Natural killer cell treated with Interleukin-12 subunit alpha and Interleukin-12 subunit beta and Interleukin-15 and Interleukin-18, amount 100 ng/mL, for 72 hours (primary cell): ENCODE measurements at regions not wholly inside any gene's neighbourhood (a gene's known extent, or its start where the extent isn't known, plus 50 kb on each side); places are given as distances from the start of the nearest gene placed in this dataset.

Experiments used
- ATAC-seq, 2 donors: fragments of 150-1000 bp; cut with Tn5 transposase in 1 of 2; sonication (Bioruptor Pico), chemical (Tn5 transposase) in 1 of 2; 2 replicates each; pipeline ENCODE4 v1.10.0; 2021
- DNase-seq: peaks from one replicate; pipeline ENCODE4 v3.0.0; 2022; ENCODE audit warnings: low spot score
- H3K27ac Mint-ChIP-seq, 2 donors: 1 replicate in 1 of 2; 2 replicates in 1 of 2; pipeline ENCODE4 v1.8.0; 2022; ENCODE audit warnings: mixed read lengths in 2 of 2, mild to moderate bottlenecking in 1 of 2, moderate library complexity in 1 of 2
- H3K27me3 Mint-ChIP-seq, 2 donors: 1 replicate in 1 of 2; 2 replicates in 1 of 2; pipeline ENCODE4 v1.8.0; 2022; ENCODE audit warnings: mixed read lengths in 2 of 2
- H3K36me3 Mint-ChIP-seq: one replicate; pipeline ENCODE4 v1.8.0; 2022; ENCODE audit warnings: mixed read lengths
- H3K4me1 Mint-ChIP-seq, 2 donors: 1 replicate in 1 of 2; 2 replicates in 1 of 2; pipeline ENCODE4 v1.8.0; 2022; ENCODE audit warnings: low read depth in 2 of 2, mixed read lengths in 2 of 2, mild to moderate bottlenecking in 1 of 2
- H3K4me3 Mint-ChIP-seq: one replicate; pipeline ENCODE4 v1.8.0; 2022; ENCODE audit warnings: mixed read lengths
- H3K9me3 Mint-ChIP-seq: 2 replicates; pipeline ENCODE4 v1.8.0; 2022; ENCODE audit warnings: mixed read lengths

DNA sequence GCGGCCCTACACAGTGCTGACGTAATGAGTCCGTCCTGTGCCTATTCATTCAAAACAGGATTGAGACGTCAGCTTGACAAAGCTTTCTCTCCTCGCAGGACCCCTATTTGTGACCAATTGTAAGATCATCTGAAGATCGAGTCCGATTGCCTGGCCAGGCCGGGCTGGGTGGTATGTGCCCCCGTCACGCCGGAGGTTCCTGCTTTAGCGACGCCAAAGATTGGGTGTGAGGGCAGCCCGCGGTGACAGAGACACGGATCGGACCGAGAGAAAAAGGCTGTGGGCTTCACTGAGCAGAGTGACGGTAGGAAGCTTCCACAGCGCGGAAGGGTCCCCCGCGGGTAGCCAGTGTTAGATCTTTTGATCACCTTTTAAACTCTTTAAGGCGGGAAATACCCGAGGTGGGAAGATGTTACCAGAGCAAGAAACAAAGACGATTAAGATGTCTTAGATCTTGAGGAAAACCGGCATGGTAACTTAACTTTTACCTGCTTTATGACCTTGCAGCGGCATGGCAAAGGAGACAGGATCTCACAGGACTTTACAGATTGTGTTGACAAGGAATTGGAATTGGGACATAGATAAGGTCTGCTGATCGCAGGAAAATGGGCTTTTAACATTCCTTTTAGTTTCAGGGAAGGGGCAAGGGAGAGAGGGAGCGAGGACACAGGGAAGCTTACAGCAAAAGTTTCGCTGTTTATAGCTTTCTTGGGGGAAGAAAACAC is 220.0 kb downstream of the METTL4 start:
- no peaks in the 10 kb centered on the region for H3K9me3 Mint-ChIP-seq
- no peak overlapping the region for H3K4me3 Mint-ChIP-seq
- no peak overlapping the region for H3K27ac Mint-ChIP-seq
- no peaks in the 10 kb centered on the region for H3K4me1 Mint-ChIP-seq
- H3K36me3 Mint-ChIP-seq: no peaks in the 10 kb centered on the region
- DNase-seq: no peak
- ATAC-seq: no peak
- peaks cover 0 to 21% of the 10 kb centered on the region in 2 donors for H3K27me3 Mint-ChIP-seq

DNA sequence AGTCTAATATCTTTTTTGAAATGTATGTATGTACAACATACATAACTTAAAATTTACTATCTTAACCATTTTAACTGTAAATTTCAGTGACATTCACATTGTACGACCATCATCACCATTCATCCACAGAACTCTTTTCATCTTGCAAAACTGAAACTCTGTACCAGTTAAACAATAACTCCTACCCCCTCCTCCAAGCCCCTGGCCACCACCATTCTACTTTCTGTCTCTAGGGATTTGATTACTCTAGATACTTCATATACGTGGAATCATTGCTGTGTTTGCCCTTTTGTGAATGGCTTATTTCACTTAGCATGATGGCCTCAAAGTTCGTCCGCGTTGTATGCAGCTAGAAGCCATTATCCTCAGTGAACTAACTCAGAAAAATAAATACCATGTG is 217.0 kb downstream of the METTL4 start:
- no peaks in the 10 kb centered on the region for H3K9me3 Mint-ChIP-seq
- H3K27me3 Mint-ChIP-seq: peaks cover 5 to 28% of the 10 kb centered on the region in 2 donors
- no peaks in the 10 kb centered on the region for H3K36me3 Mint-ChIP-seq
- DNase-seq: no peak
- H3K27ac Mint-ChIP-seq: no peak overlapping the region
- ATAC-seq: no peak
- H3K4me3 Mint-ChIP-seq: no peak overlapping the region
- H3K4me1 Mint-ChIP-seq: no peaks in the 10 kb centered on the region

DNA sequence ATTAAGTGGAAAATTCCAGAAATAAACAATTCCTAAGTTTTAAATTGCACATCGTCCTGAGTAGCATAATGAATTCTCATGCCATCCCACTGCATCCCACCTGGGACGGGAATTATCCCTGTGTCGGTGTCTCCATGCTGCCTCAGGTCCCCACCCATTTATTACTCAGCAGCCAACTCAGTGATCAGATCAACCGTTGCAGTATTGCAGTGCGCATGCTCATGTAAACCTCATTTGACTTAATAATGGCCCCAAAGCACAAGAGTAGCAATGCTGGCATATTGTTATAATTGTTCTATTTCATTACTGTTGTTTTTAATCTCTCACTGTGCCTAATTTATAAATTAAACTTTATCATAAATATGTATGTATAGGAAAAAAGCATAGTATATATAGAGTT is 214.4 kb downstream of the METTL4 start:
- no peaks in the 10 kb centered on the region for H3K36me3 Mint-ChIP-seq
- ATAC-seq (no peak), DNase-seq (no peak)
- H3K27me3 Mint-ChIP-seq: peaks cover 5 to 15% of the 10 kb centered on the region in 2 donors
- no peaks in the 10 kb centered on the region for H3K4me1 Mint-ChIP-seq
- no peaks in the 10 kb centered on the region for H3K9me3 Mint-ChIP-seq
- H3K4me3 Mint-ChIP-seq: no peak overlapping the region
- no peak overlapping the region for H3K27ac Mint-ChIP-seq

DNA sequence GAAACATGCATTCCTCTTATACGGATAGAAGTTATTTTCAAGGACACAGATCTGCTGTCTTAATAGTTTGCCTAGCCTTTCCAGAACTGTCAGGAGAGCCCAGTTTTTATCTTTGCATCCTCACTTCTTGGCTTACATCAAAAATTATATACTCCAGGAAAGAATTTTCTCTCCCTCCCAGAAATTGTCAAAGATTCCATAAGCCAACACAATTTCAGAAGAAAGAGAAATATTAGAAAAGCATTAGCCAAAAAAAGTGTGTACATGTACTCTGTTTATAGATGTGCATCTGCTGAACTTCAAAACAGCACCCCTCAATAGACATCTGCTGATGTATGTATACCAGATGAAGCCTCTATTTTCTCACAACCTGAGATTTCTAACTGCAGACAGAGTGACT is 210.4 kb downstream of the METTL4 start:
- no peak overlapping the region for H3K4me3 Mint-ChIP-seq
- no peaks in the 10 kb centered on the region for H3K4me1 Mint-ChIP-seq
- peaks cover 5 to 7% of the 10 kb centered on the region in 2 donors for H3K27me3 Mint-ChIP-seq
- H3K27ac Mint-ChIP-seq: no peak overlapping the region
- H3K36me3 Mint-ChIP-seq: no peaks in the 10 kb centered on the region
- ATAC-seq (no peak), DNase-seq (no peak)
- H3K9me3 Mint-ChIP-seq: no peaks in the 10 kb centered on the region

DNA sequence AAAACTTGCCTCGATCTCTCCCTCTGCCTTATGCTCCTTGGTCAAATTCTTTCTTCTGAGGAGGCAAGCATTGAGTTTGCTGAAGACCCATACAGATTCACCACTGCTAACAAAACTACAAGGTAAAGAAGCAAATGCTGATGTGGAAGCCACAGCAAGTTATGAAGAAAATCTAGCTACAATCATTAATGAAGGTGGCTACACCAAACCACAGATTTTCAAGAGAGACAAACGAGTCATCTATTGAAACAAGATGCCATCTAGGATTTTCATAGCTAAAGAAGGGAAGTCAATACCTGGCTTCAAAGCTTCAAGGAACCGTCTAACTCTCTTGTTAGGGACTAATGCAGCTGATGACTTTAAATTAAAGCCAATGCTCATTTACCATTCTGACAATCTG is 203.2 kb downstream of the METTL4 start:
- DNase-seq: no peak
- H3K36me3 Mint-ChIP-seq: no peaks in the 10 kb centered on the region
- no peak overlapping the region for H3K27ac Mint-ChIP-seq
- no peaks in the 10 kb centered on the region for H3K4me1 Mint-ChIP-seq
- ATAC-seq: no peak
- peaks cover 0 to 5% of the 10 kb centered on the region in 2 donors for H3K27me3 Mint-ChIP-seq
- H3K4me3 Mint-ChIP-seq: no peak overlapping the region
- H3K9me3 Mint-ChIP-seq: no peaks in the 10 kb centered on the region

DNA sequence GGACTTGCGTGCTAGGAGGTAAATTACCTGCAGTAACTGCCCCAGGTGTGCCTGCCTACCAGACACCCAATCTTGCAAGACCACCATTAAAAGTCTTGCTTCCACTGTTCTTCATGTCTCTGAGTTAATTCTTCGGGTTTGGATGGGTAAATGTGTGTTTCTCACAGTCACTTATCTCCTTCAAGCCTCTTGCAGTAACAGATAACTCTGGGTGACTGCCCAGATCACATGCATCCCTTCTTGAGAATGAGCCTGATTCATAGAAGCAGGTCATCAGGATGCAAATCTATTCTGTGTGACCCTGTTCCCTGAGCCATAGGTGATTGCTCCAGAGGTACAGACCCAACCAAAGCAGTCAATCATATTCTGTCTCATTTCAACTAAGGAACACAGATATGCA is 194.6 kb downstream of the METTL4 start:
- Mint-ChIP-seq H3K27me3 (peaks cover 6 to 33% of the 10 kb centered on the region in 2 donors), H3K36me3 (peaks cover 4% of the 10 kb centered on the region), H3K27ac (no peak overlapping the region), H3K4me1 (no peaks in the 10 kb centered on the region), H3K9me3 (peaks cover 8% of the 10 kb centered on the region), H3K4me3 (no peak overlapping the region)
- ATAC-seq: no peak
- DNase-seq: no peak

DNA sequence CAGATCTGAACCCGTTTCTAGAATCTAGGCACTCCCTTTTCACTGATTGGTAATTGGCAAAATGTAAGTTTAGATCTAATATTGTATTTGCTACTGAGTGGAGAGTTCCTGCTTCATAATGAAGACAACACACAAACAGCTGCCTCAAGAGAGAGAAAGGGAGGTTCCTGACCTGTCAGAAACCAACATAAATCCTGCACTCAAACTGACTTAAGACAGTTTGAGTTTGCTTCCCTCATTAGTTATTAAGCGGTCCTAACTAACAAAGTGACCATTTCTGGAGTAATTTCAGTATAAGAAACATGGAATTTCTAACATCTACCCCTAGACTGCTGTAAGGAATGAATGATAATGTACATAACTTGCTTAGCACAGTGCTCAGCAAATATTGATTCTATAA is 191.2 kb downstream of the METTL4 start:
- Mint-ChIP-seq H3K9me3 (peaks cover 5% of the 10 kb centered on the region), H3K36me3 (no peaks in the 10 kb centered on the region), H3K27ac (no peak overlapping the region), H3K27me3 (peaks cover 0 to 18% of the 10 kb centered on the region in 2 donors), H3K4me1 (no peaks in the 10 kb centered on the region), H3K4me3 (no peak overlapping the region)
- no peak for ATAC-seq
- no peak for DNase-seq

DNA sequence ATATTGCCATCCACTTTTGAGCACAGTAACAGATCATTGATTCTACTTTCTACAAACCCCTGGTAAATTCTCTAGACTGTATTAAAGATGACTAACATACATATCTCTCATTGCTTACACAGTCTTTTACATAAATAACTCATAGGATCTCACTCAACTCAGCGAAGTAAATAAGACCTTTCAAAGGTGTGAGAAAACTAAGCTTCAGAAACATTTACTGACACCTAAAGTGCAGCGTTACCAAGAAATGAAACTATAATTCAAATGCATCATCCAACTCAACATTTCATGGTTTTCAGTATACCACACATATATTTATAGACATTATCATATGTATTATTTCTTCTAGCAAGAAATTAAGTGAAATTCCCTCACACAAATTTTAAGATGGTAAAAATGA is 189.8 kb downstream of the METTL4 start:
- no peak overlapping the region for H3K27ac Mint-ChIP-seq
- peaks cover 5% of the 10 kb centered on the region for H3K9me3 Mint-ChIP-seq
- peaks cover 0 to 11% of the 10 kb centered on the region in 2 donors for H3K27me3 Mint-ChIP-seq
- no peaks in the 10 kb centered on the region for H3K4me1 Mint-ChIP-seq
- peaks cover 1% of the 10 kb centered on the region for H3K36me3 Mint-ChIP-seq
- H3K4me3 Mint-ChIP-seq: no peak overlapping the region
- no peak for DNase-seq
- no peak for ATAC-seq

DNA sequence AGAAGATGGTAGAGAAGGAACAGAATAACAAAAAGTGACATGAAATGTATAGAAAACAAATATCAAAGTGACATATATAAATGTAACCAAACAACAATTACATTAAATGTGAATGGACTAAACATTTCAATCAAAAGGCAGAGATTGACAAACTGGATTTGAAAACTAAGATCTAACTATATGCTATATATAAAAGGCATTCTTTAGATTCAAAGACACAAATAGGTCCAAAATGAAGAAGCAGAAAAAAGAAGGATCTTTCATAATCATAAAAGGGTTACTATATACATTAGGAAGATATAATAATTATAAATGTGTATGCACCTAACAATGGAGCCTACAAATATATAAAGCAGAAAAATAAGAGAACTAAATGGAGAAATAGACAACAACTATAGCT is 183.7 kb downstream of the METTL4 start:
- peaks cover 2% of the 10 kb centered on the region for H3K9me3 Mint-ChIP-seq
- H3K36me3 Mint-ChIP-seq: peaks cover 5% of the 10 kb centered on the region
- no peaks in the 10 kb centered on the region for H3K4me1 Mint-ChIP-seq
- no peak overlapping the region for H3K27ac Mint-ChIP-seq
- H3K4me3 Mint-ChIP-seq: no peak overlapping the region
- peaks cover 0 to 12% of the 10 kb centered on the region in 2 donors for H3K27me3 Mint-ChIP-seq
- DNase-seq (no peak), ATAC-seq (no peak)

DNA sequence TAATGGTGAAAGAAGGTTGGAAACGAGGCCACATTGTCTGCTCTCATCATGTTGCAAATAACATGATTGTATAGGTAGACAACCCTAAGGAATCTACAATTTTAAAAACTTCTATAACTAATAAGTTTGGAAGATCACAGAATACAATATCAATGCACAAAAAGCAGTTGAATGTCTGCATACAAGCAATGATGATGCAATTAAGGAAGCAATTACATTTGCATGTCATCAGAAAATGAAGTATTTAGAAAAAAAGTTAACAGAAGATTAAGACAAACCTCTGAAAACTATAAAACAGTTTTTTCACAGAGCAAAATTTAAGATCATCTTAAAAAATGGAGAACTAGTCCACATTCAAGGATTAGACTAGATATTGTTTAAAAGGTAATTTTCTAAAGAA is 181.1 kb downstream of the METTL4 start:
- Mint-ChIP-seq H3K4me3 (no peak overlapping the region), H3K27me3 (peaks cover 4 to 21% of the 10 kb centered on the region in 2 donors)
- no peak for ATAC-seq

DNA sequence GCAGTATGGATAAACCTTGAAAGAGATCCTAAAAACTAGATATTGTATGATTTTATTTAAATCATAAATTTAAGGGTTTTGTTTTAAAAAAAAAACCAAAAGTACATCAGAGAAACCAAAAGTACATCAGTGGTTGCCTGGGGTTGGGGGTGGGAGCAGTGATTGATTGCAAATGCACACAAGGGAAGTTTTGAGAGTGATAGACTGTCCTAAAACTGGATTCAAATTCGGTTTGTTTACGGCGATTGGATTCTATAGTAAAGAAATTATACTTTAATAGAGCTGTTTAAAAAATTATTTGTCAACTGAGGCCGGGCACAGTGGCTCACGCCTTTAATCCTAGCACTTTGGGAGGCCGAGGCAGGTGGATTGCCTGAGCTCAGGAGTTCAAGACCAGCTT is 179.8 kb downstream of the METTL4 start:
- ATAC-seq: no peak
- peaks cover 4% of the 10 kb centered on the region for H3K36me3 Mint-ChIP-seq
- H3K4me3 Mint-ChIP-seq: no peak overlapping the region
- H3K9me3 Mint-ChIP-seq: no peaks in the 10 kb centered on the region
- no peak overlapping the region for H3K27ac Mint-ChIP-seq
- DNase-seq: no peak
- H3K27me3 Mint-ChIP-seq: peaks cover 4 to 24% of the 10 kb centered on the region in 2 donors
- no peaks in the 10 kb centered on the region for H3K4me1 Mint-ChIP-seq

More for the DNA sequence above, 181.1 kb downstream of the METTL4 start:
- peaks cover 5% of the 10 kb centered on the region for H3K36me3 Mint-ChIP-seq
- no peaks in the 10 kb centered on the region for H3K9me3 Mint-ChIP-seq
- H3K4me1 Mint-ChIP-seq: no peaks in the 10 kb centered on the region
- no peak for DNase-seq
- H3K27ac Mint-ChIP-seq: no peak overlapping the region

DNA sequence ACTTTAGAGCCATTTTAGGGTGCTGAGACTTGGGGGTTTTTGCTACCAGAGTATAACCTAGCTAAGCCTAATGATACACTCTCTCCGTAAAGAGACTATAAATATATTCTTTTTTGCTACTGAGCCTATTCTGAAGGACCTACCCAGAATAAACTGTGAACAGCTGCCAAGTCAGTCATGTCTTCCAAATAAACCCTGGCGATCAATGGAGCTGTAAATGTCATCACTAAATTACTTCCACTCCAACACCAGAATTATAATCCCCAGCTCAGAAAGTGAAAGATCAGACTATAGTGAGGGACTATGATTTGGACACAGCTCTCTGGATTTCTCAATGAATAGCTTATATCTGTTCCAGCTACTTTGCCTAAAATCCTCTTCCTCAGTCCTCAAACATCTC is 178.9 kb downstream of the METTL4 start:
- ATAC-seq: no peak

DNA sequence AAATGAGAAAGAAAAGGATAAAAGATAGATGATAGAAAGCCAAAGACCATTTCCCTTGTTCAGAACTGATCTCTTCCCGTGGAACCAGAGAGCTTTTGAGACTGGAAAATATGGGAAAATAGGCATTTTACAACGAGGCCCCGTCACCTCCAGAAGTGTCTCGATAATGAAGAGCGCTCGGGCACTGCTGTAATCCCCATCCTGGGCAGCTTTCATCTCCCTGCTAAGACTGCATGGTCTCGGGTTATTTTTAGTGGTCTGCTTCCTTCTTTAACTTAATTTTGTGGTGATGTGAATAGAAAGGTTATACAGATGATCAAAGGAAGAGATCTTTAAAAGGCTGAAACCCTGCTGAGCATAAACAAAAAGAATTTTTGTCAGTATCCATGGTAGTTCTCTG is 176.6 kb downstream of the METTL4 start:
- H3K4me1 Mint-ChIP-seq: no peaks in the 10 kb centered on the region
- H3K36me3 Mint-ChIP-seq: no peaks in the 10 kb centered on the region
- H3K27me3 Mint-ChIP-seq: peaks cover 4 to 20% of the 10 kb centered on the region in 2 donors
- H3K9me3 Mint-ChIP-seq: no peaks in the 10 kb centered on the region
- H3K27ac Mint-ChIP-seq: no peak overlapping the region
- H3K4me3 Mint-ChIP-seq: no peak overlapping the region
- ATAC-seq (no peak), DNase-seq (no peak)

More for the DNA sequence above, 178.9 kb downstream of the METTL4 start:
- Mint-ChIP-seq H3K36me3 (no peaks in the 10 kb centered on the region), H3K27ac (no peak overlapping the region), H3K4me3 (no peak overlapping the region), H3K4me1 (no peaks in the 10 kb centered on the region), H3K27me3 (peaks cover 4 to 27% of the 10 kb centered on the region in 2 donors), H3K9me3 (no peaks in the 10 kb centered on the region)
- no peak for DNase-seq

DNA sequence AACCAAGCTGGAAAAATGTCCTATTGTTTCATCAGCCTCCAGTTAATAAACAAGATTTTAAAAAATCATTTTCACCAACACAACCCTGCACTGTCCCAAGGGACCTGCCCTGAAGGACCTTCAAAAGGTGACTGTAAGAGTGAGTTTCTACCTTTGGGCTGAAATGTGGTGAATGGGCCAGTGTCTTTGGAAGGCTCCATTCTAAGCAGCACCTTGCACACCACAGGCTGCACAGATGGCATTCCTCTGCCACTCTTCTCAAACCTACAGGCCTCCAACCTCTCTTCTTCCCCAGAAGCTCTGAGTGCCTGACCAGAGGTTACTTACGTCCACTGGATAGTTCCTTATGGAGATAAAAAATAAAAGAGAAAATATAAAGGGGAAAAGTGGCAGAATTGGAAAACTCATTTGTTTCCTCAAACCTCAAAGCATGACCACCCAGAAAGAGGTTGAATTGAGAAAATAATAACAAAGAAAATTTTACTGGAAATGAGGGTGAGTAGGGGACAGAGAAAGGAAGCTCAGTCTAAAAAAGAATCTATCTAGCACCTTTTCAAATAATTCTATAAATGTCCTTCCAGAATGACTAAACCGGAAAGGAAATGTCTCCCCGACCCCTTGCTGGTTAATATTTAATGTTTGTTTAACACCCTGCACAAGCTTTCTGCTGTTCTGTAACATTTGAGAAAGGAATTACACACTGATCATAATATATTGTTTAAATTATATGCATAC is 175.7 kb downstream of the METTL4 start:
- no peak overlapping the region for H3K27ac Mint-ChIP-seq
- no peaks in the 10 kb centered on the region for H3K9me3 Mint-ChIP-seq
- no peaks in the 10 kb centered on the region for H3K4me1 Mint-ChIP-seq
- H3K4me3 Mint-ChIP-seq: no peak overlapping the region
- H3K27me3 Mint-ChIP-seq: peaks cover 4 to 28% of the 10 kb centered on the region in 2 donors
- H3K36me3 Mint-ChIP-seq: no peaks in the 10 kb centered on the region
- no peak for DNase-seq
- ATAC-seq: no peak
